H1 (cell line): ENCODE measurements at regions not wholly inside any gene's neighbourhood (a gene's known extent, or its start where the extent isn't known, plus 50 kb on each side); places are given as distances from the start of the nearest gene placed in this dataset.

Experiments used
- CTCF ChIA-PET: fragments of 300-600 bp; sonication (Branson Sonifier 250); formaldehyde crosslinking; loops from one replicate; lab custom pipeline; 2021; ENCODE audit not compliant: partially characterized antibody; lab: Charles Lee
- POLR2A ChIA-PET: fragments of 300-600 bp; sonication (Branson Sonifier 250); formaldehyde crosslinking; loops from one replicate; lab custom pipeline; 2021; ENCODE audit warnings: inconsistent platforms; ENCODE audit not compliant: partially characterized antibody; lab: Charles Lee
- DNase-seq, 2 experiments: peaks; one replicate each; pipeline versions ENCODE4 v3.0.0 to v3.0.0-alpha.2; 2010 to 2022; ENCODE audit warnings: low spot score in 2 of 2, low read depth in 1 of 2, mixed read lengths in 1 of 2
- FAIRE-seq: peaks from 2 replicates; lab custom pipeline; 2011; peaks lifted over from hg19 to GRCh38; lab: Jason Lieb, UNC
- H2AFZ ChIP-seq: 2 replicates; pipeline ENCODE4 v1.8.1; 2012; ENCODE audit warnings: low read length, inconsistent platforms
- H2AK5ac ChIP-seq: 2 replicates; pipeline ENCODE4 v1.6.1; 2013; ENCODE audit warnings: low read depth, low read length
- H2BK120ac ChIP-seq: replicated peaks from 2 replicates; pipeline ENCODE3; 2013; ENCODE audit warnings: low read depth, low read length, inconsistent platforms
- H2BK12ac ChIP-seq: 2 replicates; pipeline ENCODE4 v1.6.1; 2013; ENCODE audit warnings: low read depth, low read length
- H2BK15ac ChIP-seq: 2 replicates; pipeline ENCODE4 v1.6.1; 2013; ENCODE audit warnings: low read length
- H2BK20ac ChIP-seq: 2 replicates; pipeline ENCODE4 v1.6.1; 2013; ENCODE audit warnings: low read length
- H2BK5ac ChIP-seq: 2 replicates; pipeline ENCODE4 v1.6.1; 2013; ENCODE audit warnings: low read depth, low read length
- H3K14ac ChIP-seq: 2 replicates; pipeline ENCODE4 v1.6.1; 2013; ENCODE audit warnings: inconsistent platforms; ENCODE audit not compliant: insufficient read length
- H3K18ac ChIP-seq: 2 replicates; pipeline ENCODE4 v1.6.1; 2013; ENCODE audit warnings: low read length; ENCODE audit errors: extremely low read depth
- H3K23ac ChIP-seq: 2 replicates; pipeline ENCODE4 v1.6.1; 2013; ENCODE audit warnings: inconsistent platforms; ENCODE audit not compliant: insufficient read length
- H3K23me2 ChIP-seq: 2 replicates; pipeline ENCODE4 v1.6.1; 2013; ENCODE audit warnings: low read depth, low read length
- H3K27ac ChIP-seq: 2 replicates; pipeline ENCODE4 v1.6.1; 2011; ENCODE audit warnings: low read depth, low read length, inconsistent platforms
- H3K27me3 ChIP-seq, 4 experiments: replicated peaks in 1 of 4; 1 replicate in 1 of 4; 2 replicates in 3 of 4; pipeline versions ENCODE4 v1.6.1 to v1.8.1; 2011 to 2013; ENCODE audit warnings: low read length in 3 of 4, mild to moderate bottlenecking in 3 of 4, inconsistent platforms in 2 of 4, mixed read lengths in 2 of 4, moderate library complexity in 1 of 4; ENCODE audit not compliant: control insufficient read depth in 3 of 4, insufficient read depth in 3 of 4; ENCODE audit errors: extremely low read depth in 1 of 4
- H3K36me3 ChIP-seq, 4 experiments: 2 replicates each; pipeline versions ENCODE4 v1.6.1 to v1.8.1; 2011 to 2013; ENCODE audit warnings: mild to moderate bottlenecking in 4 of 4, low read length in 3 of 4, moderate library complexity in 2 of 4, control low read depth in 1 of 4, inconsistent platforms in 1 of 4; ENCODE audit not compliant: insufficient read depth in 4 of 4, control insufficient read depth in 2 of 4
- H3K4ac ChIP-seq: replicated peaks from 2 replicates; pipeline ENCODE3; 2013; ENCODE audit warnings: low read length, low read depth, mixed read lengths, inconsistent platforms; ENCODE audit not compliant: insufficient read length
- H3K4me1 ChIP-seq, 4 experiments: replicated peaks in 1 of 4; 1 replicate in 1 of 4; 2 replicates in 3 of 4; pipeline versions ENCODE4 v1.6.1 to v1.8.1; 2011 to 2013; ENCODE audit warnings: low read length in 3 of 4, inconsistent platforms in 2 of 4, mixed read lengths in 1 of 4; ENCODE audit not compliant: insufficient read depth in 4 of 4, control insufficient read depth in 3 of 4
- H3K4me2 ChIP-seq, 2 experiments: 2 replicates each; pipeline versions ENCODE4 v1.6.1 to v1.8.1; 2011 to 2013; ENCODE audit warnings: low read depth in 2 of 2, low read length in 2 of 2, control low read depth in 1 of 2, inconsistent platforms in 1 of 2, mild to moderate bottlenecking in 1 of 2; ENCODE audit not compliant: insufficient read depth in 1 of 2
- H3K4me3 ChIP-seq, 4 experiments: fragments of 200-600, 300-600 bp in 1 of 4; sonication (generic), shearing (Covaris generic), sonication (Bioruptor Twin) in 1 of 4; 2 replicates each; pipeline versions ENCODE4 v1.5.1 to v1.8.1; 2011 to 2016; ENCODE audit warnings: low read length in 4 of 4, low read depth in 3 of 4, control low read depth in 2 of 4, inconsistent platforms in 2 of 4, mild to moderate bottlenecking in 2 of 4, mixed read lengths in 1 of 4, moderate library complexity in 1 of 4; ENCODE audit not compliant: insufficient read depth in 2 of 4; ENCODE audit errors: extremely low read depth in 1 of 4
- H3K56ac ChIP-seq: replicated peaks from 2 replicates; pipeline ENCODE3; 2013; ENCODE audit warnings: low read depth, mild to moderate bottlenecking, mixed read lengths, low read length, inconsistent platforms; ENCODE audit not compliant: insufficient read length
- H3K79me1 ChIP-seq: 2 replicates; pipeline ENCODE4 v1.6.1; 2013; ENCODE audit warnings: low read depth, low read length, control low read depth
- H3K79me2 ChIP-seq, 2 experiments: 2 replicates each; pipeline versions ENCODE4 v1.6.1 to v1.8.1; 2012 to 2013; ENCODE audit warnings: low read length in 2 of 2, mild to moderate bottlenecking in 2 of 2, inconsistent platforms in 1 of 2; ENCODE audit not compliant: insufficient read depth in 2 of 2, control insufficient read depth in 1 of 2
- H3K9ac ChIP-seq, 4 experiments: replicated peaks in 1 of 4; 1 replicate in 1 of 4; 2 replicates in 3 of 4; pipeline versions ENCODE4 v1.6.1 to v1.8.1; 2011 to 2013; ENCODE audit warnings: low read depth in 3 of 4, low read length in 3 of 4, control low read depth in 2 of 4, mild to moderate bottlenecking in 2 of 4, moderate library complexity in 2 of 4, inconsistent platforms in 1 of 4; ENCODE audit errors: extremely low read depth in 1 of 4
- H3K9me3 ChIP-seq, 2 experiments: 2 replicates each; pipeline versions ENCODE4 v1.6.1 to v1.8.1; 2012 to 2013; ENCODE audit warnings: mild to moderate bottlenecking in 2 of 2, moderate library complexity in 2 of 2, control low read depth in 1 of 2, inconsistent platforms in 1 of 2, low read depth in 1 of 2, low read length in 1 of 2, mixed read lengths in 1 of 2; ENCODE audit not compliant: insufficient read depth in 2 of 2
- H4K20me1 ChIP-seq, 2 experiments: replicated peaks in 1 of 2; 2 replicates each; pipeline versions ENCODE3 to v1.8.1; 2011 to 2013; ENCODE audit warnings: inconsistent platforms in 2 of 2, low read length in 2 of 2, mild to moderate bottlenecking in 1 of 2; ENCODE audit not compliant: insufficient read depth in 2 of 2, control insufficient read depth in 1 of 2
- H4K5ac ChIP-seq: 2 replicates; pipeline ENCODE4 v1.6.1; 2013; ENCODE audit warnings: low read length, low read depth, mixed read lengths, inconsistent platforms; ENCODE audit not compliant: insufficient read length
- H4K8ac ChIP-seq: 2 replicates; pipeline ENCODE4 v1.8.0; 2013; ENCODE audit warnings: mild to moderate bottlenecking, moderate library complexity, low read length, inconsistent platforms; ENCODE audit not compliant: insufficient read depth; ENCODE audit errors: extremely low read depth
- H4K91ac ChIP-seq: replicated peaks from 2 replicates; pipeline ENCODE3; 2013; ENCODE audit warnings: low read length, mixed read lengths, inconsistent platforms; ENCODE audit not compliant: insufficient read length
- BRCA1 ChIP-seq: IDR thresholded peaks from 2 replicates; pipeline ENCODE4 v1.6.1; 2012; ENCODE audit warnings: low read depth, low read length, improper control_type of control experiment
- CBX8 ChIP-seq: fragments of 300-800, 300-1000 bp; sonication (generic); IDR thresholded peaks from 2 replicates; pipeline ENCODE4 v1.7.1; 2016; ENCODE audit warnings: low read depth, low read length, borderline replicate concordance
- KDM5A ChIP-seq: fragments of 200-600 bp; IDR thresholded peaks from 2 replicates; pipeline ENCODE4 v1.7.1; 2012; ENCODE audit warnings: mild to moderate bottlenecking, low read length, inconsistent platforms, mixed read lengths
- NANOG ChIP-seq: IDR thresholded peaks from 2 replicates; pipeline ENCODE4 v1.6.1; 2011; ENCODE audit warnings: low read length, low read depth, mild to moderate bottlenecking, inconsistent platforms; ENCODE audit not compliant: insufficient read depth, poor library complexity, severe bottlenecking
- POLR2AphosphoS5 ChIP-seq: IDR thresholded peaks from 2 replicates; pipeline ENCODE4 v1.6.1; 2011; ENCODE audit warnings: low read depth, low read length
- RFX5 ChIP-seq: IDR thresholded peaks from 2 replicates; pipeline ENCODE4 v1.6.1; 2011; ENCODE audit warnings: low read depth, low read length, improper control_type of control experiment, borderline replicate concordance
- SIRT6 ChIP-seq: IDR thresholded peaks from one replicate; pipeline ENCODE4 v1.7.1; 2012; ENCODE audit warnings: low read length, inconsistent platforms
- SP4 ChIP-seq: IDR thresholded peaks from 2 replicates; pipeline ENCODE4 v1.6.1; 2012; ENCODE audit warnings: low read length, inconsistent platforms
- TAF1 ChIP-seq: IDR thresholded peaks from 2 replicates; pipeline ENCODE4 v1.6.1; 2011; ENCODE audit warnings: mild to moderate bottlenecking, low read depth, low read length
- TCF12 ChIP-seq: IDR thresholded peaks from 2 replicates; pipeline ENCODE4 v1.6.1; 2011; ENCODE audit warnings: low read depth, mild to moderate bottlenecking, low read length
- WGBS, 2 experiments: shearing (Covaris generic) in 1 of 2; methylation state at CpG; one replicate each; pipeline versions ENCODE4 v1.1.6 to v1.1.7; 2013 to 2015; ENCODE audit warnings: low lambda C conversion rate in 2 of 2, mixed read lengths in 2 of 2, inconsistent platforms in 1 of 2, low coverage in 1 of 2, missing lambda C conversion rate in 1 of 2; ENCODE audit not compliant: insufficient replicate concordance in 2 of 2, insufficient coverage in 1 of 2, insufficient read length in 1 of 2; ENCODE audit errors: extremely low coverage in 1 of 2, missing lambda C conversion rate in 1 of 2; 5-methylcytosine and 5-hydroxymethylcytosine counted together
- TF ChIP-seq, protein P1 (sequence below): IDR thresholded peaks from 2 replicates; pipeline ENCODE4 v1.6.1; 2012; ENCODE audit warnings: low read length, inconsistent platforms

DNA sequence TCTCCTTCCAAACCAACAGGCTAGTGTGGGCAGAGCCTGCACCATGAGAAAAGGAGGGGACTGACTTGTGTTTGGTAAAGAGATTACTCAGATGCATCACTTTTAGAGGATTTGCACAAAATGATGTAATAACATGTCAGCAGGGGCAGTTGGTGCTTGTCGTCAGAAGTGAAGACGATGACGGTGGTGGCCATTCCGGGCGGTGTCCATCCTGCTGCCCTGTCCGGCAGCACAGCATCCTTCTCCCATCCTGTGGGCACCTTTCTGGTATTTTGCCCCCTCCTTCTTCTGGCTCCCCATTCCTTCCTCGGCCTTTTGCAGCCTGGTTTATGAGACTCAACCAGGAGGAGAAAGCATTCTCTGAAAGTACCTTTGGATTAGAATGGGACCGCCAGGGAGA is 160.1 kb downstream of the TEX29 start:
- H3K4me3 ChIP-seq, result no peak overlapping the region
- POLR2A ChIA-PET, result no interaction called here
- no peaks in the 10 kb centered on the region; the same call in 1 of the 2 replicates for H3K79me1 ChIP-seq
- no peak overlapping the region for H2BK5ac ChIP-seq
- no peaks in the 10 kb centered on the region for H3K4me1 ChIP-seq
- H3K36me3 ChIP-seq, result no peaks in the 10 kb centered on the region
- WGBS, 2 experiments, result 94% methylated on average over 7 of the region's 8 CpGs; no CpG with 5 or more reads in 1 of the 2 experiments
- no peaks in the 10 kb centered on the region for H3K79me2 ChIP-seq
- DNase-seq (no peak), FAIRE-seq (no peak)
- H3K4me2 ChIP-seq, result no peak overlapping the region
- no peak overlapping the region for H3K4ac ChIP-seq
- H2AFZ ChIP-seq, result no peak overlapping the region
- CTCF ChIA-PET, result interaction anchor here (1.3 kb wide), 1 partner anchor 25 kb away, joined by 5 read pairs; no protein-coding TSS in a partner anchor
- no peak overlapping the region for H3K23ac ChIP-seq
- no peak overlapping the region for H3K14ac ChIP-seq
- H2BK15ac ChIP-seq, result no peak overlapping the region
- H2BK12ac ChIP-seq, result no peak overlapping the region
- no peaks in the 10 kb centered on the region for H4K20me1 ChIP-seq
- no peaks in the 10 kb centered on the region; a peak in 1 of 4 replicates for H3K9me3 ChIP-seq
- no peaks in the 10 kb centered on the region; a peak in 1 of 7 replicates for H3K27me3 ChIP-seq
- H2AK5ac ChIP-seq, result no peak overlapping the region
- H3K18ac ChIP-seq, result no peak overlapping the region
- no peak overlapping the region for H3K27ac ChIP-seq
- no peak overlapping the region for H2BK120ac ChIP-seq
- no peak overlapping the region for H4K91ac ChIP-seq
- TF ChIP-seq NANOG (no peak), RFX5 (no peak), TCF12 (no peak), SIRT6 (no peak), CBX8 (no peak), KDM5A (no peak), SP4 (no peak), POLR2AphosphoS5 (no peak), TAF1 (no peak), BRCA1 (no peak)
- TF ChIP-seq, protein P1, sequence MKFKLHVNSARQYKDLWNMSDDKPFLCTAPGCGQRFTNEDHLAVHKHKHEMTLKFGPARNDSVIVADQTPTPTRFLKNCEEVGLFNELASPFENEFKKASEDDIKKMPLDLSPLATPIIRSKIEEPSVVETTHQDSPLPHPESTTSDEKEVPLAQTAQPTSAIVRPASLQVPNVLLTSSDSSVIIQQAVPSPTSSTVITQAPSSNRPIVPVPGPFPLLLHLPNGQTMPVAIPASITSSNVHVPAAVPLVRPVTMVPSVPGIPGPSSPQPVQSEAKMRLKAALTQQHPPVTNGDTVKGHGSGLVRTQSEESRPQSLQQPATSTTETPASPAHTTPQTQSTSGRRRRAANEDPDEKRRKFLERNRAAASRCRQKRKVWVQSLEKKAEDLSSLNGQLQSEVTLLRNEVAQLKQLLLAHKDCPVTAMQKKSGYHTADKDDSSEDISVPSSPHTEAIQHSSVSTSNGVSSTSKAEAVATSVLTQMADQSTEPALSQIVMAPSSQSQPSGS, result no peak
- H3K23me2 ChIP-seq, result no peaks in the 10 kb centered on the region; the same call in 1 of the 2 replicates
- no peak overlapping the region for H2BK20ac ChIP-seq
- no peak overlapping the region for H4K5ac ChIP-seq
- no peak overlapping the region for H4K8ac ChIP-seq
- no peak overlapping the region for H3K56ac ChIP-seq
- H3K9ac ChIP-seq, result no peak overlapping the region
